DOHH2 (cell line): ENCODE measurements at regions not wholly inside any gene's neighbourhood (a gene's known extent, or its start where the extent isn't known, plus 50 kb on each side); places are given as distances from the start of the nearest gene placed in this dataset.

Experiments used
- H3F3A ChIP-seq: fragments of 200-600 bp; sonication (generic), shearing (Covaris generic); 2 replicates; pipeline ENCODE4 v1.6.0; 2016; ENCODE audit warnings: antibody characterized with exemption, mild to moderate bottlenecking; ENCODE audit not compliant: control insufficient read depth, insufficient read depth
- H3K27ac ChIP-seq: fragments of 200-600 bp; sonication (generic); 2 replicates; pipeline ENCODE4 v1.5.1; 2014; ENCODE audit warnings: low read depth, mild to moderate bottlenecking, low read length, moderate library complexity
- H3K27me3 ChIP-seq: fragments of 200-600 bp; sonication (generic); 2 replicates; pipeline ENCODE4 v1.6.1; 2014; ENCODE audit warnings: mild to moderate bottlenecking, low read length, mixed read lengths; ENCODE audit not compliant: control insufficient read depth
- H3K36me3 ChIP-seq: fragments of 200-600 bp; sonication (generic); 2 replicates; pipeline ENCODE4 v1.6.1; 2014; ENCODE audit warnings: mild to moderate bottlenecking, low read length, moderate library complexity, mixed read lengths; ENCODE audit not compliant: control insufficient read depth
- H3K4me1 ChIP-seq: fragments of 200-600 bp; sonication (generic); 2 replicates; pipeline ENCODE4 v1.6.1; 2014; ENCODE audit warnings: mild to moderate bottlenecking, low read length, mixed read lengths; ENCODE audit not compliant: control insufficient read depth
- H3K4me2 ChIP-seq: fragments of 200-600 bp; sonication (generic); 2 replicates; pipeline ENCODE4 v1.6.0; 2014; ENCODE audit warnings: mild to moderate bottlenecking, low read length, moderate library complexity
- H3K4me3 ChIP-seq: fragments of 200-600 bp; sonication (generic); 2 replicates; pipeline ENCODE4 v1.5.1; 2014; ENCODE audit warnings: mild to moderate bottlenecking, low read length, mixed read lengths
- H3K79me2 ChIP-seq: fragments of 200-600 bp; sonication (generic); 2 replicates; pipeline ENCODE4 v1.6.1; 2014; ENCODE audit warnings: mild to moderate bottlenecking, low read length, mixed read lengths; ENCODE audit not compliant: control insufficient read depth
- H3K9me2 ChIP-seq: fragments of 200-600 bp; sonication (generic); replicated peaks from 2 replicates; pipeline ENCODE4 v1.6.1; 2014; ENCODE audit warnings: mild to moderate bottlenecking, low read length, mixed read lengths; ENCODE audit not compliant: control insufficient read depth
- H3K9me3 ChIP-seq: fragments of 200-600 bp; sonication (generic); 2 replicates; pipeline ENCODE4 v1.6.1; 2014; ENCODE audit warnings: antibody characterized with exemption, low read length, mixed read lengths; ENCODE audit not compliant: control insufficient read depth, insufficient read depth
- H4K20me1 ChIP-seq: fragments of 200-600 bp; sonication (generic); 2 replicates; pipeline ENCODE4 v1.6.0; 2014; ENCODE audit warnings: low read depth, mild to moderate bottlenecking, antibody characterized with exemption, low read length, moderate library complexity; ENCODE audit not compliant: control insufficient read depth, insufficient read depth
- CTCF ChIP-seq: fragments of 200-600 bp; sonication (generic); IDR thresholded peaks from one replicate; pipeline ENCODE4 v1.5.1; 2014; ENCODE audit warnings: antibody characterized with exemption, mild to moderate bottlenecking, low read depth, low read length; ENCODE audit not compliant: poor library complexity, severe bottlenecking
- EZH2phosphoT487 ChIP-seq: fragments of 200-600 bp; sonication (generic); IDR thresholded peaks from 2 replicates; pipeline ENCODE4 v1.6.1; 2017; ENCODE audit warnings: borderline replicate concordance, mild to moderate bottlenecking, antibody characterized with exemption, low read length, moderate library complexity, mixed read lengths

DNA sequence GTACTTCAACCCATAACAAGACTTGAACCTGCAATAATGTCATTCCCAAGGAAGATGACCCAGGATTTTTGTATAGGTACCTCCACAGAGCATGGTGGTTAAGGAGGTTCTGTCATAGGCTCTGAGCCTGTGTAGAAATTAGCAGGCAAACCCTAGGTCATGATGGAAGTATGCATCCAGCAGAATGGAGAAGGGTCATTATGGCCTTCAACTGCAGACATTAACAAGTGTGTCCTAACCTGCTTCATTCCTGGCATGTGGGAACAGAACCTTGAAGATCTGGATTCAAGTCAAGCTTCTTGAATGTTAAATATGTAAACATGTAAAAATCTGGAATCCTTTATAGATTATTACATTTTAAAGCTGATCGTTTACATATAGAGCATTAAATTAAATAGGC is 116.2 kb upstream of the SLC38A4 start:
- Histone ChIP-seq H3K27ac (no peak overlapping the region), H3K4me3 (no peak overlapping the region), H3K4me2 (no peak overlapping the region), H3F3A (no peaks in the 10 kb centered on the region), H4K20me1 (no peaks in the 10 kb centered on the region), H3K9me3 (no peaks in the 10 kb centered on the region), H3K9me2 (no peaks in the 10 kb centered on the region), H3K36me3 (no peaks in the 10 kb centered on the region), H3K79me2 (no peaks in the 10 kb centered on the region), H3K27me3 (no peaks in the 10 kb centered on the region), H3K4me1 (no peaks in the 10 kb centered on the region)
- TF ChIP-seq CTCF (no peak), EZH2phosphoT487 (no peak)

DNA sequence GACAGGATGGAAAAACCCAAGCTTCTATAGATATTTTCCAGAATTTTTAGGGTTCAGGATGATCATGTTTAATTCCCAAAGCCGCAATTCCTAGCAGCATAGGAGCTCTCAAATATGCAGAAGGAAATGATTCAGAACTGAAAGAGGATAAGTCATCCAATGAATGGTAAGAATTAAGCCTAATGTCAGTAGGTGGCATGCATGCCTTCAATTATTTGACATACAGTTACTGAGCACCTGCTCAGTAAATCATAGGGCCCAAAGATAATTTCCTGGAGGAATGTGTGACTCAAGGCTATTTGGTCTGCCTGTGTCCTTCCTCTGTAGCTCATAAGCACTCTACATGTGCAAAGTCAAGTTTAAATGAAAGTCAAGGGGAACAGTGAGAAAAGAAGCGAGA is 116.8 kb upstream of the SLC38A4 start:
- Histone ChIP-seq H3K9me2 (no peaks in the 10 kb centered on the region), H3K27ac (no peak overlapping the region), H3K79me2 (no peaks in the 10 kb centered on the region), H3F3A (no peaks in the 10 kb centered on the region), H3K27me3 (no peaks in the 10 kb centered on the region), H4K20me1 (no peaks in the 10 kb centered on the region), H3K4me3 (no peak overlapping the region), H3K36me3 (no peaks in the 10 kb centered on the region), H3K9me3 (no peaks in the 10 kb centered on the region), H3K4me1 (no peaks in the 10 kb centered on the region), H3K4me2 (no peak overlapping the region)
- TF ChIP-seq EZH2phosphoT487 (no peak), CTCF (no peak)

GRCh38 chr12:46944088-46944487 is 118.3 kb upstream of the SLC38A4 start:
- no peak overlapping the region for H3K4me2 ChIP-seq
- no peaks in the 10 kb centered on the region for H3K9me3 ChIP-seq
- TF ChIP-seq EZH2phosphoT487: no peak
- TF ChIP-seq CTCF: no peak
- no peaks in the 10 kb centered on the region for H3F3A ChIP-seq
- H3K4me1 ChIP-seq: no peaks in the 10 kb centered on the region
- H3K36me3 ChIP-seq: no peaks in the 10 kb centered on the region
- H3K79me2 ChIP-seq: no peaks in the 10 kb centered on the region
- no peaks in the 10 kb centered on the region for H3K9me2 ChIP-seq
- no peak overlapping the region for H3K4me3 ChIP-seq
- no peaks in the 10 kb centered on the region for H4K20me1 ChIP-seq
- H3K27ac ChIP-seq: no peak overlapping the region
- H3K27me3 ChIP-seq: no peaks in the 10 kb centered on the region

DNA sequence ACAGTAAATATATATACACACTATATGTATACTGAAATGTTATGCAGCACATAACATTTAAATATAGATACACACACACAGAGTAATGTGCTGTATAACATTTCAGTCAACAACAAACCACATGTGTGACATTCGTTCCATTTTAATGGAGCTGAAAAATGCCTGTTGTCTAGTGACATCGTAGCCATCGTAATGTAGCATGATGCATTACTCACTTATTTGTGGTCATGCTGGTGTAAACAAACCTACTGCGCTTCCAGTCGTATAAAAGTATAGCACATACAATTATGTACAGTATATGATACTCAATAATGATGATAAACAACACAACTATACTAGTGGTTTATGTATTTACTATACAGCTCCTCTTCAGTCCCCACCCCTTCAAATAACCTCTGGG is 119.0 kb upstream of the SLC38A4 start:
- H3K9me3 ChIP-seq: no peaks in the 10 kb centered on the region
- H3K4me2 ChIP-seq: no peak overlapping the region
- H3K4me1 ChIP-seq: no peaks in the 10 kb centered on the region
- H3K4me3 ChIP-seq: no peak overlapping the region
- no peaks in the 10 kb centered on the region for H3F3A ChIP-seq
- H3K9me2 ChIP-seq: no peaks in the 10 kb centered on the region
- TF ChIP-seq EZH2phosphoT487: no peak
- TF ChIP-seq CTCF: no peak
- no peaks in the 10 kb centered on the region for H4K20me1 ChIP-seq
- H3K27ac ChIP-seq: no peak overlapping the region
- no peaks in the 10 kb centered on the region for H3K36me3 ChIP-seq
- no peaks in the 10 kb centered on the region for H3K79me2 ChIP-seq
- no peaks in the 10 kb centered on the region for H3K27me3 ChIP-seq
